ENCODE measurements at regions not wholly inside any gene's neighbourhood (a gene's known extent, or its start where the extent isn't known, plus 50 kb on each side); places are given as distances from the start of the nearest gene placed in this dataset.
"Not testable (repeated sequence)": the region's sequence is repeated elsewhere in the genome, so short reads cannot be mapped to it uniquely, and the experiment has no call there.

- not testable (repeated sequence) for H3K4me3 ChIP-seq (replicated peaks; ENCODE audit: low read depth, low read length); H3K36me3 ChIP-seq (ENCODE audit: control insufficient read depth, insufficient read depth, low read length); DNase-seq (ENCODE audit: extremely low read depth, insufficient read length); H3K27me3 ChIP-seq (replicated peaks; ENCODE audit: control insufficient read depth, insufficient read depth, low read length)
These were observed 53.6 kb upstream of the MAPK10 start for GRCh38 chr4:86413426-86413825.

- Histone ChIP-seq H3K36me3 (ENCODE audit: control insufficient read depth, insufficient read depth, low read length) (no peaks in the 10 kb centered on the region), H3K4me3 (replicated peaks; ENCODE audit: low read depth, low read length) (no peak overlapping the region), H3K27me3 (replicated peaks; ENCODE audit: control insufficient read depth, insufficient read depth, low read length) (no peaks in the 10 kb centered on the region)
- DNase-seq (ENCODE audit: extremely low read depth, insufficient read length), result no peak
- TF ChIP-seq, protein P1, sequence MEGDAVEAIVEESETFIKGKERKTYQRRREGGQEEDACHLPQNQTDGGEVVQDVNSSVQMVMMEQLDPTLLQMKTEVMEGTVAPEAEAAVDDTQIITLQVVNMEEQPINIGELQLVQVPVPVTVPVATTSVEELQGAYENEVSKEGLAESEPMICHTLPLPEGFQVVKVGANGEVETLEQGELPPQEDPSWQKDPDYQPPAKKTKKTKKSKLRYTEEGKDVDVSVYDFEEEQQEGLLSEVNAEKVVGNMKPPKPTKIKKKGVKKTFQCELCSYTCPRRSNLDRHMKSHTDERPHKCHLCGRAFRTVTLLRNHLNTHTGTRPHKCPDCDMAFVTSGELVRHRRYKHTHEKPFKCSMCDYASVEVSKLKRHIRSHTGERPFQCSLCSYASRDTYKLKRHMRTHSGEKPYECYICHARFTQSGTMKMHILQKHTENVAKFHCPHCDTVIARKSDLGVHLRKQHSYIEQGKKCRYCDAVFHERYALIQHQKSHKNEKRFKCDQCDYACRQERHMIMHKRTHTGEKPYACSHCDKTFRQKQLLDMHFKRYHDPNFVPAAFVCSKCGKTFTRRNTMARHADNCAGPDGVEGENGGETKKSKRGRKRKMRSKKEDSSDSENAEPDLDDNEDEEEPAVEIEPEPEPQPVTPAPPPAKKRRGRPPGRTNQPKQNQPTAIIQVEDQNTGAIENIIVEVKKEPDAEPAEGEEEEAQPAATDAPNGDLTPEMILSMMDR (IDR thresholded peaks at IDR 0.05; ENCODE audit: insufficient read depth, low read length, poor library complexity, severe bottlenecking), result no peak
These were observed 54.8 kb upstream of the MAPK10 start for GRCh38 chr4:86414686-86415085.

- DNase-seq (ENCODE audit: extremely low read depth, insufficient read length), result no peak
- Histone ChIP-seq H3K27me3 (replicated peaks; ENCODE audit: control insufficient read depth, insufficient read depth, low read length) (no peaks in the 10 kb centered on the region), H3K36me3 (ENCODE audit: control insufficient read depth, insufficient read depth, low read length) (no peaks in the 10 kb centered on the region), H3K4me3 (replicated peaks; ENCODE audit: low read depth, low read length) (no peak overlapping the region)
- TF ChIP-seq, protein P1 (IDR thresholded peaks at IDR 0.05; ENCODE audit: insufficient read depth, low read length, poor library complexity, severe bottlenecking), result no peak
These were observed 56.2 kb upstream of the MAPK10 start for GRCh38 chr4:86416081-86416480.

DNA sequence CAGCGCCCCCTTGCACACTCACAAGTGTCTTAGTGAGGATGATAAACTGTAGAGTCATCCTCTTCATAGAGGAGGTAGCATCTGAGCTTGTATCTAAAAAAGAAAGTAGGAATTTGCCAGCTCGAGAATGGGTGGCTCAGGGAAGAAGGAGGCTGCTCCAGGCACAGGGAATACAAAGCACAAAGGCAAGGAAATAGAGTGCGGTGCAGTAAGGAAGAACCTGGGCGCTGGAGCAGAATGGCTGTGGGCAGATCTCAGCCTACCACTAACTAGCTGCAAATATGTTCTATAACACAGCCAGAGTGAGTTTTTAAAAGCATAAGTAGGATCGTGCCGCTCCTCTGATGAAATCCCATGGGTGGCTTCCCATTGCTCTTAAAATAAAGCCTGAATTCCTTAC lies 61.6 kb upstream of the MAPK10 start:
- TF ChIP-seq, protein P1 (IDR thresholded peaks at IDR 0.05; ENCODE audit: insufficient read depth, low read length, poor library complexity, severe bottlenecking), result no peak

DNA sequence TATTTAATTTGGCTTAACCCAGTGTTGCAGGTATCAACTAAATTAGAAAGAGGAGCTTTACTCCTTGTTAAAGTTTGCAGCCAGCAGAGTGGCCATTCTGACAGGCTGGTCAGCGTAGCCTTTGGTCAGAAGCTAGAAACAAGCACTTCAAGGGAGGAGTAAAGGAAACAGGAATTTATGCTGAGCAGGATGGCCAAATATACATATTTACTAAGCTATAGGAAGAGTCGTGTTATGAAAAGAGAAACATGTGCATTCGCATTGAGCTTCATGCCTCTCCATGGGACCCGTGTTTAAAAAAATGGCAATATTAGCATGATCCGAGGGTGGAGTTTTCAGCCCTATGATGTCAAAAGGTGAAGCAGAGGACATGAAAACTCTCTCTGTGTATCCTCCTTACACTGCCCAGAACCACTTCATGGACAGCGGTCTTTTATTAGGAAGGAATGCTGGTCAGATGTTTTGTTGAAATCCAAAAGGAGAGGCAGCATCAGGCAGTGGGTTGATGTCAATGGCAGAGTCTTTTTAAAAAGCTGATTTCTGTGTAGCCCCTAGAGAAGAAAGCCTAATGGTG lies 71.8 kb upstream of the MAPK10 start:
- no peak for DNase-seq (ENCODE audit: extremely low read depth, insufficient read length)
- no peaks in the 10 kb centered on the region for H3K27me3 ChIP-seq (replicated peaks; ENCODE audit: control insufficient read depth, insufficient read depth, low read length)
- TF ChIP-seq, protein P1 (IDR thresholded peaks at IDR 0.05; ENCODE audit: insufficient read depth, low read length, poor library complexity, severe bottlenecking), result no peak
- H3K36me3 ChIP-seq (ENCODE audit: control insufficient read depth, insufficient read depth, low read length), result no peaks in the 10 kb centered on the region
- no peak overlapping the region for H3K4me3 ChIP-seq (replicated peaks; ENCODE audit: low read depth, low read length)

More for the DNA sequence above, 61.6 kb upstream of the MAPK10 start:
- H3K4me3 ChIP-seq (replicated peaks; ENCODE audit: low read depth, low read length), result no peak overlapping the region
- no peaks in the 10 kb centered on the region for H3K27me3 ChIP-seq (replicated peaks; ENCODE audit: control insufficient read depth, insufficient read depth, low read length)
- no peak for DNase-seq (ENCODE audit: extremely low read depth, insufficient read length)
- no peaks in the 10 kb centered on the region for H3K36me3 ChIP-seq (ENCODE audit: control insufficient read depth, insufficient read depth, low read length)

DNA sequence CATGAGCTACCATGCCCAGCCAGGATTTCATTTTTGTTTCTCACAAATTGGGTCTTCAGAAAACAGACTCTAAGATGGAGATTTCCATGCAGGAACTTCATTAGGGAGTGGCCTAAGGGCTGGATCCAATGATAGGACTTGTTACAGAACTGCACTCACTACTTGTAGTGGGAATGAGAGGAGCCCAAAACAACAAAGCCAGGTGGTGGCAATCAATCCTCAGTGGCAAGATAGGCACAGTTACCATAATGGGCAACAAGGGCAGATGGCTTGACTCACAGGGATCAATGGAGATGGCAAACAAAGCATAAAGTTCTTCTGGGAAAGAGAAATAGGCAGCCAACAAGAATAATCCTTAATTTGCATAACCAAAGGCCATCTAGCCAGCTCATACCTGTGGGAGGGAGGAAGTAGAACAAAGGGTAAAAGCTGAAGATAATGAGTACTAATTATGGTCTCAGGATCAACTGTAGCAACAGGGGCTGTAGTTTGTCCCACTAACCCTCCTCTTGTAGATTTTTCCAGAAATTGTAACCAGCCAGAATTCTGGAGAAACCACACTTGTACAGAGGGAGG lies 72.8 kb upstream of the MAPK10 start:
- Histone ChIP-seq H3K27me3 (replicated peaks; ENCODE audit: control insufficient read depth, insufficient read depth, low read length) (no peaks in the 10 kb centered on the region), H3K36me3 (ENCODE audit: control insufficient read depth, insufficient read depth, low read length) (no peaks in the 10 kb centered on the region), H3K4me3 (replicated peaks; ENCODE audit: low read depth, low read length) (no peak overlapping the region)
- DNase-seq (ENCODE audit: extremely low read depth, insufficient read length), result no peak
- TF ChIP-seq, protein P1 (IDR thresholded peaks at IDR 0.05; ENCODE audit: insufficient read depth, low read length, poor library complexity, severe bottlenecking), result no peak

Measured in GM06990 (cell line).